ENCODE measurements at regions not wholly inside any gene's neighbourhood (a gene's known extent, or its start where the extent isn't known, plus 50 kb on each side); places are given as distances from the start of the nearest gene placed in this dataset.
"Not testable (repeated sequence)": the region's sequence is repeated elsewhere in the genome, so short reads cannot be mapped to it uniquely, and the experiment has no call there.

DNA sequence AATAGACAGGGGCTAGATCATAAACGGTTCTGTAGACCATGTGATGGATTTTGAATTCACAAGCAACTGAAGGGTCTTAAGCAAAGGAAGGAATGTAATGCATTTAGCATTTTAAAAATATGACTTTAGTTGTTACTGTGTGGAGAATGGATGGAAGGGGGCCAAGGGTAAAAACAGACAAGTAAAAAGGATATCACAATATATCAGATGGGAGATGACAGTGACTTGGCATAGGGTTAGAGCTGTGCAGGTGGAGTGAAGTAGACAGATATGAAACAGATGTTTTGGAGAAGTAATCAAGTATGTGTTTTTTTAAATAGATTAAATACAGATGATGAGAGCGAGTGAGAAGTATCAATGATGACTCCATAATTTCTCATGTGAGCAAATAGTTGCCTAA lies 1116.0 kb upstream of the TENM3 start:
- H2AFZ ChIP-seq (ENCODE audit: low read depth, low read length, poor library complexity, severe bottlenecking), result no peak overlapping the region
- ATAC-seq (no peak), DNase-seq (ENCODE audit: low read depth, low spot score) (no peak)
- H3K79me2 ChIP-seq (ENCODE audit: insufficient read depth, low read length), result no peaks in the 10 kb centered on the region
- CTCF ChIA-PET, result no interaction called here
- POLR2A ChIA-PET, result no interaction called here
- no peak overlapping the region for H3K4me3 ChIP-seq (replicated peaks in 1 of 2; ENCODE audit: low read depth in 1 of 2, low read length in 2 of 2)
- intact Hi-C loops (cut with micrococcal nuclease), result no loop called here
- no peak overlapping the region for H3K4me2 ChIP-seq (ENCODE audit: low read length)
- TF ChIP-seq, protein P1, sequence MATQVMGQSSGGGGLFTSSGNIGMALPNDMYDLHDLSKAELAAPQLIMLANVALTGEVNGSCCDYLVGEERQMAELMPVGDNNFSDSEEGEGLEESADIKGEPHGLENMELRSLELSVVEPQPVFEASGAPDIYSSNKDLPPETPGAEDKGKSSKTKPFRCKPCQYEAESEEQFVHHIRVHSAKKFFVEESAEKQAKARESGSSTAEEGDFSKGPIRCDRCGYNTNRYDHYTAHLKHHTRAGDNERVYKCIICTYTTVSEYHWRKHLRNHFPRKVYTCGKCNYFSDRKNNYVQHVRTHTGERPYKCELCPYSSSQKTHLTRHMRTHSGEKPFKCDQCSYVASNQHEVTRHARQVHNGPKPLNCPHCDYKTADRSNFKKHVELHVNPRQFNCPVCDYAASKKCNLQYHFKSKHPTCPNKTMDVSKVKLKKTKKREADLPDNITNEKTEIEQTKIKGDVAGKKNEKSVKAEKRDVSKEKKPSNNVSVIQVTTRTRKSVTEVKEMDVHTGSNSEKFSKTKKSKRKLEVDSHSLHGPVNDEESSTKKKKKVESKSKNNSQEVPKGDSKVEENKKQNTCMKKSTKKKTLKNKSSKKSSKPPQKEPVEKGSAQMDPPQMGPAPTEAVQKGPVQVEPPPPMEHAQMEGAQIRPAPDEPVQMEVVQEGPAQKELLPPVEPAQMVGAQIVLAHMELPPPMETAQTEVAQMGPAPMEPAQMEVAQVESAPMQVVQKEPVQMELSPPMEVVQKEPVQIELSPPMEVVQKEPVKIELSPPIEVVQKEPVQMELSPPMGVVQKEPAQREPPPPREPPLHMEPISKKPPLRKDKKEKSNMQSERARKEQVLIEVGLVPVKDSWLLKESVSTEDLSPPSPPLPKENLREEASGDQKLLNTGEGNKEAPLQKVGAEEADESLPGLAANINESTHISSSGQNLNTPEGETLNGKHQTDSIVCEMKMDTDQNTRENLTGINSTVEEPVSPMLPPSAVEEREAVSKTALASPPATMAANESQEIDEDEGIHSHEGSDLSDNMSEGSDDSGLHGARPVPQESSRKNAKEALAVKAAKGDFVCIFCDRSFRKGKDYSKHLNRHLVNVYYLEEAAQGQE (IDR thresholded peaks at IDR 0.05; ENCODE audit: low read depth), result no peak
- TF ChIP-seq ZNF274 (IDR thresholded peaks at IDR 0.05; ENCODE audit: low read depth, low read length) (no peak), SIN3A (IDR thresholded peaks at IDR 0.05; ENCODE audit: low read depth) (no peak), EGR1 (IDR thresholded peaks at IDR 0.05; ENCODE audit: low read depth) (no peak), YY1 (IDR thresholded peaks at IDR 0.05; ENCODE audit: extremely low read depth, insufficient replicate concordance, low read depth, low read length) (no peak), POLR2AphosphoS5 (IDR thresholded peaks at IDR 0.05; ENCODE audit: low read depth, low read length) (no peak), FOSL1 (IDR thresholded peaks at IDR 0.05; ENCODE audit: low read depth) (no peak)
- TF ChIP-seq, protein P2, sequence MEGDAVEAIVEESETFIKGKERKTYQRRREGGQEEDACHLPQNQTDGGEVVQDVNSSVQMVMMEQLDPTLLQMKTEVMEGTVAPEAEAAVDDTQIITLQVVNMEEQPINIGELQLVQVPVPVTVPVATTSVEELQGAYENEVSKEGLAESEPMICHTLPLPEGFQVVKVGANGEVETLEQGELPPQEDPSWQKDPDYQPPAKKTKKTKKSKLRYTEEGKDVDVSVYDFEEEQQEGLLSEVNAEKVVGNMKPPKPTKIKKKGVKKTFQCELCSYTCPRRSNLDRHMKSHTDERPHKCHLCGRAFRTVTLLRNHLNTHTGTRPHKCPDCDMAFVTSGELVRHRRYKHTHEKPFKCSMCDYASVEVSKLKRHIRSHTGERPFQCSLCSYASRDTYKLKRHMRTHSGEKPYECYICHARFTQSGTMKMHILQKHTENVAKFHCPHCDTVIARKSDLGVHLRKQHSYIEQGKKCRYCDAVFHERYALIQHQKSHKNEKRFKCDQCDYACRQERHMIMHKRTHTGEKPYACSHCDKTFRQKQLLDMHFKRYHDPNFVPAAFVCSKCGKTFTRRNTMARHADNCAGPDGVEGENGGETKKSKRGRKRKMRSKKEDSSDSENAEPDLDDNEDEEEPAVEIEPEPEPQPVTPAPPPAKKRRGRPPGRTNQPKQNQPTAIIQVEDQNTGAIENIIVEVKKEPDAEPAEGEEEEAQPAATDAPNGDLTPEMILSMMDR (IDR thresholded peaks at IDR 0.05 in 2 of 3, conservative IDR thresholded peaks at IDR 0.05 in 1 of 3; ENCODE audit: borderline replicate concordance in 1 of 3, insufficient read depth in 1 of 3, low read depth in 2 of 3, low read length in 2 of 3), result no peak
- TF ChIP-seq, protein P3, sequence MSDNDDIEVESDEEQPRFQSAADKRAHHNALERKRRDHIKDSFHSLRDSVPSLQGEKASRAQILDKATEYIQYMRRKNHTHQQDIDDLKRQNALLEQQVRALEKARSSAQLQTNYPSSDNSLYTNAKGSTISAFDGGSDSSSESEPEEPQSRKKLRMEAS (IDR thresholded peaks at IDR 0.05), result no peak
- TF ChIP-seq, protein P4, sequence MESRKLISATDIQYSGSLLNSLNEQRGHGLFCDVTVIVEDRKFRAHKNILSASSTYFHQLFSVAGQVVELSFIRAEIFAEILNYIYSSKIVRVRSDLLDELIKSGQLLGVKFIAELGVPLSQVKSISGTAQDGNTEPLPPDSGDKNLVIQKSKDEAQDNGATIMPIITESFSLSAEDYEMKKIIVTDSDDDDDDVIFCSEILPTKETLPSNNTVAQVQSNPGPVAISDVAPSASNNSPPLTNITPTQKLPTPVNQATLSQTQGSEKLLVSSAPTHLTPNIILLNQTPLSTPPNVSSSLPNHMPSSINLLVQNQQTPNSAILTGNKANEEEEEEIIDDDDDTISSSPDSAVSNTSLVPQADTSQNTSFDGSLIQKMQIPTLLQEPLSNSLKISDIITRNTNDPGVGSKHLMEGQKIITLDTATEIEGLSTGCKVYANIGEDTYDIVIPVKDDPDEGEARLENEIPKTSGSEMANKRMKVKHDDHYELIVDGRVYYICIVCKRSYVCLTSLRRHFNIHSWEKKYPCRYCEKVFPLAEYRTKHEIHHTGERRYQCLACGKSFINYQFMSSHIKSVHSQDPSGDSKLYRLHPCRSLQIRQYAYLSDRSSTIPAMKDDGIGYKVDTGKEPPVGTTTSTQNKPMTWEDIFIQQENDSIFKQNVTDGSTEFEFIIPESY (IDR thresholded peaks at IDR 0.05; ENCODE audit: extremely low read depth, insufficient replicate concordance, low read length), result no peak
- no peaks in the 10 kb centered on the region for H3K9me2 ChIP-seq (ENCODE audit: insufficient read depth)
- H3K27ac ChIP-seq (ENCODE audit: low read depth, low read length), result no peak overlapping the region
- H3K9me3 ChIP-seq (ENCODE audit: control insufficient read depth in 1 of 2, insufficient read depth in 1 of 2, low read depth in 1 of 2, low read length in 2 of 2), result no peaks in the 10 kb centered on the region
- H3K36me3 ChIP-seq (ENCODE audit: control insufficient read depth in 1 of 2, insufficient read depth in 2 of 2, low read length in 2 of 2), result no peaks in the 10 kb centered on the region
- H4K20me1 ChIP-seq (ENCODE audit: insufficient read depth), result no peaks in the 10 kb centered on the region
- RAD21 ChIA-PET (ENCODE audit: low non-redundant PET in 1 of 2, low total read pairs in 2 of 2, uncharacterized antibody in 2 of 2, unreplicated experiment in 2 of 2), result no interaction called here
- no peaks in the 10 kb centered on the region for H3K4me1 ChIP-seq (ENCODE audit: control insufficient read depth in 1 of 2, insufficient read depth in 2 of 2, low read length in 2 of 2)
- no peak overlapping the region for H3K9ac ChIP-seq (ENCODE audit: low read length)
- no TSS peak for BruUV-seq (replicated peaks)
- no peaks in the 10 kb centered on the region for H3K27me3 ChIP-seq (ENCODE audit: insufficient read depth, low read length)

DNA sequence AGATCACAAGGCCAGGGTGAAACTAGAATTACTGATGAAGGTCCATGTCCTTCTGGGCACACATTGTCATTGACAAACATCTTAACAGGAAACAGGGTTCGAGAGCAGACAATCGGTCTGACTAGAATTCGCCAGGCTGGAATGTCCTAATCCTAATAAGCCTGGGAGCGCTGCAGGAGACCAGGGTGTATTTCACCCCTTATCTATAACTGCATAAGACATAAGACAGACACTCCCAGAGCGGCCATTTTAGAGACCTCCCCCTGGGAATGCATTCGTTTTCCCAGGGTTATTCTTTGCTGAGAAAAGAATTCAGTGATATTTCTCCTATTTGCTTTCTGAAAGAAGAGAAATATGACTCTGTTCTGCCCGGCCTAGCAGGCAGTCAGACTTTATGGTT lies 1112.9 kb upstream of the TENM3 start:
- H3K27ac ChIP-seq (ENCODE audit: low read depth, low read length); H3K9me2 ChIP-seq (ENCODE audit: insufficient read depth); DNase-seq (ENCODE audit: low read depth, low spot score); H3K4me2 ChIP-seq (ENCODE audit: low read length); RAD21 ChIA-PET (ENCODE audit: low non-redundant PET in 1 of 2, low total read pairs in 2 of 2, uncharacterized antibody in 2 of 2, unreplicated experiment in 2 of 2); H3K9me3 ChIP-seq (ENCODE audit: control insufficient read depth in 1 of 2, insufficient read depth in 1 of 2, low read depth in 1 of 2, low read length in 2 of 2); H3K36me3 ChIP-seq (ENCODE audit: control insufficient read depth in 1 of 2, insufficient read depth in 2 of 2, low read length in 2 of 2); intact Hi-C loops (cut with micrococcal nuclease); H3K4me1 ChIP-seq (ENCODE audit: control insufficient read depth in 1 of 2, insufficient read depth in 2 of 2, low read length in 2 of 2); H3K79me2 ChIP-seq (ENCODE audit: insufficient read depth, low read length); POLR2A ChIA-PET; CTCF ChIA-PET; H3K4me3 ChIP-seq (replicated peaks in 1 of 2; ENCODE audit: low read depth in 1 of 2, low read length in 2 of 2); H4K20me1 ChIP-seq (ENCODE audit: insufficient read depth); H3K9ac ChIP-seq (ENCODE audit: low read length); H3K27me3 ChIP-seq (ENCODE audit: insufficient read depth, low read length); ATAC-seq; H2AFZ ChIP-seq (ENCODE audit: low read depth, low read length, poor library complexity, severe bottlenecking); BruUV-seq (replicated peaks): not testable (repeated sequence)

All from HCT116 (cell line).